Gastroesophageal sphincter (tissue), 3 donors: ENCODE measurements at regions not wholly inside any gene's neighbourhood (a gene's known extent, or its start where the extent isn't known, plus 50 kb on each side); places are given as distances from the start of the nearest gene placed in this dataset.

Source experiments
- EP300 ChIP-seq: sonication (generic); formaldehyde crosslinking; IDR thresholded peaks from one replicate; pipeline ENCODE4 v1.6.1; 2017; ENCODE audit warnings: antibody characterized with exemption, mild to moderate bottlenecking
- POLR2A ChIP-seq, 2 donors: fragments of 450-650 bp; IDR thresholded peaks; one replicate each; pipeline ENCODE4 v1.6.1; 2017; ENCODE audit warnings: antibody characterized with exemption in 2 of 2, mild to moderate bottlenecking in 2 of 2, moderate library complexity in 1 of 2
- TF ChIP-seq, protein P1 (sequence below), 4 experiments: fragments of 200-600 bp in 2 of 4; fragments of 450-650 bp in 2 of 4; sonication (generic) in 1 of 4; IDR thresholded peaks; one replicate each; pipeline ENCODE4 v1.5.1; 2017 to 2019; ENCODE audit warnings: antibody characterized with exemption in 4 of 4, mild to moderate bottlenecking in 2 of 4, moderate library complexity in 2 of 4

GRCh38 chr9:86494644-86495111, 140.5 kb upstream of the TUT7 start:
- TF ChIP-seq, protein P1, sequence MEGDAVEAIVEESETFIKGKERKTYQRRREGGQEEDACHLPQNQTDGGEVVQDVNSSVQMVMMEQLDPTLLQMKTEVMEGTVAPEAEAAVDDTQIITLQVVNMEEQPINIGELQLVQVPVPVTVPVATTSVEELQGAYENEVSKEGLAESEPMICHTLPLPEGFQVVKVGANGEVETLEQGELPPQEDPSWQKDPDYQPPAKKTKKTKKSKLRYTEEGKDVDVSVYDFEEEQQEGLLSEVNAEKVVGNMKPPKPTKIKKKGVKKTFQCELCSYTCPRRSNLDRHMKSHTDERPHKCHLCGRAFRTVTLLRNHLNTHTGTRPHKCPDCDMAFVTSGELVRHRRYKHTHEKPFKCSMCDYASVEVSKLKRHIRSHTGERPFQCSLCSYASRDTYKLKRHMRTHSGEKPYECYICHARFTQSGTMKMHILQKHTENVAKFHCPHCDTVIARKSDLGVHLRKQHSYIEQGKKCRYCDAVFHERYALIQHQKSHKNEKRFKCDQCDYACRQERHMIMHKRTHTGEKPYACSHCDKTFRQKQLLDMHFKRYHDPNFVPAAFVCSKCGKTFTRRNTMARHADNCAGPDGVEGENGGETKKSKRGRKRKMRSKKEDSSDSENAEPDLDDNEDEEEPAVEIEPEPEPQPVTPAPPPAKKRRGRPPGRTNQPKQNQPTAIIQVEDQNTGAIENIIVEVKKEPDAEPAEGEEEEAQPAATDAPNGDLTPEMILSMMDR (IDR thresholded peaks at IDR 0.05): no peak
- TF ChIP-seq POLR2A (IDR thresholded peaks at IDR 0.05) (no peak), EP300 (no peak)
